ENCODE measurements at regions not wholly inside any gene's neighbourhood (a gene's known extent, or its start where the extent isn't known, plus 50 kb on each side); places are given as distances from the start of the nearest gene placed in this dataset.

DNA sequence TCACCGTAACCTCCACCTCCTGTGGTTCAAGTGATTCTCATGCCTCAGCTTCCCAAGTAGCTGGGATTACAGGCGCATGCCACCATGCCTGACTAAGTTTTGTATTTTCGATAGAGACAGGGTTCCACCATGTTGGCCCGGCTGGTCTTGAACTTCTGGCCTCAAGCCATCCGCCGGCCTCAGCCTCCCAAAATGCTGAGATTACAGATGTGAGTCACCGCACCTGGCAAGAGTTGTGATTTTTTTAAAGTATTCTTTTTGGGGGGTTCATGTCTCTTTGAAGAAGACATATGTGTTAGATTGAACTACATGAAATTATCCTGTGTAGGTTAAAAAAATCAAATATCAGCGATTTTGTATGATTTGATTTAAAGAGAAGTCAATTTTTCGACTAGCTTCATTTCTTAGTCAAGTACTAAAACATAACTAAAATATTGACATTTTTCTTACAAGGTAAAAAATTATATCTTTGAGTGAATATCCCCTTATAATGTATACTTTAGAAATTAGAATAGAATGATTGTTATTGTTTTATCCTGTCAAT, 60.3 kb upstream of the ANTXR2 start (continued):
- TF ChIP-seq, protein P1, sequence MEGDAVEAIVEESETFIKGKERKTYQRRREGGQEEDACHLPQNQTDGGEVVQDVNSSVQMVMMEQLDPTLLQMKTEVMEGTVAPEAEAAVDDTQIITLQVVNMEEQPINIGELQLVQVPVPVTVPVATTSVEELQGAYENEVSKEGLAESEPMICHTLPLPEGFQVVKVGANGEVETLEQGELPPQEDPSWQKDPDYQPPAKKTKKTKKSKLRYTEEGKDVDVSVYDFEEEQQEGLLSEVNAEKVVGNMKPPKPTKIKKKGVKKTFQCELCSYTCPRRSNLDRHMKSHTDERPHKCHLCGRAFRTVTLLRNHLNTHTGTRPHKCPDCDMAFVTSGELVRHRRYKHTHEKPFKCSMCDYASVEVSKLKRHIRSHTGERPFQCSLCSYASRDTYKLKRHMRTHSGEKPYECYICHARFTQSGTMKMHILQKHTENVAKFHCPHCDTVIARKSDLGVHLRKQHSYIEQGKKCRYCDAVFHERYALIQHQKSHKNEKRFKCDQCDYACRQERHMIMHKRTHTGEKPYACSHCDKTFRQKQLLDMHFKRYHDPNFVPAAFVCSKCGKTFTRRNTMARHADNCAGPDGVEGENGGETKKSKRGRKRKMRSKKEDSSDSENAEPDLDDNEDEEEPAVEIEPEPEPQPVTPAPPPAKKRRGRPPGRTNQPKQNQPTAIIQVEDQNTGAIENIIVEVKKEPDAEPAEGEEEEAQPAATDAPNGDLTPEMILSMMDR (IDR thresholded peaks at IDR 0.05 in 2 of 3, conservative IDR thresholded peaks at IDR 0.05 in 1 of 3; ENCODE audit: borderline replicate concordance in 1 of 3, insufficient read depth in 1 of 3, low read depth in 2 of 3, low read length in 2 of 3): no peak
- TF ChIP-seq EZH2phosphoT487 (IDR thresholded peaks at IDR 0.05; ENCODE audit: borderline replicate concordance): no peak
- no peak for TF ChIP-seq FOSL1 (IDR thresholded peaks at IDR 0.05; ENCODE audit: low read depth)
- no peak for TF ChIP-seq SIN3A (IDR thresholded peaks at IDR 0.05; ENCODE audit: low read depth)
- no peak for TF ChIP-seq RAD21 (IDR thresholded peaks at IDR 0.05; ENCODE audit: low read depth)
- no peak for TF ChIP-seq ZFX (IDR thresholded peaks at IDR 0.05)

DNA sequence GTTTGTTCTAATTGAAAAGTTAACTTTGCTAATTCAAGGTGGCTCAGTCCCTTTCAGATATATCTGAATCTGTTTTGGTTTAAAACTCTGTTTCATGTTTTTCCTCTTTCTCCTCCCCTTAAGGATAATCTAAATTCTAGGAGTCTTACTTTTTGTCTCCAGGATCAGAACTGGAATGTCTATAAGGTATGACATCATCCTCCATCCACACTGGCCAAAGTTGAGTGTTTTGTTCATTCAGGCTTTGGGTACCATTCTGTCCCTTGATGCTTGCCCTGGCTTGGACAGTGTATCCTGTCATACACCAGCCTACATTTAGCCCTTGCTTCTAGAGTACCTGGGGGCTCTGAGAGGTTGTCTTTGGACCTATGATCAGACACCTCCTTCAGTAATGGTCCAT, 56.8 kb upstream of the ANTXR2 start:
- no peak overlapping the region for H3K27ac ChIP-seq (ENCODE audit: low read depth, low read length)
- no peaks in the 10 kb centered on the region for H3K36me3 ChIP-seq (ENCODE audit: control insufficient read depth in 1 of 2, insufficient read depth in 2 of 2, low read length in 2 of 2)
- POLR2A ChIA-PET: interaction anchor here (0.7 kb wide), 1 partner anchor 434 kb away, joined by 3 read pairs; no protein-coding TSS in a partner anchor
- H3K4me2 ChIP-seq (ENCODE audit: low read length): no peak overlapping the region
- no peak for ATAC-seq
- H3K9me3 ChIP-seq (ENCODE audit: control insufficient read depth in 1 of 2, insufficient read depth in 1 of 2, low read depth in 1 of 2, low read length in 2 of 2): no peaks in the 10 kb centered on the region
- H3K4me1 ChIP-seq (ENCODE audit: control insufficient read depth in 1 of 2, insufficient read depth in 2 of 2, low read length in 2 of 2): peaks cover 26 to 55% of the 10 kb centered on the region in 2 experiments
- no peak overlapping the region for H3K4me3 ChIP-seq (replicated peaks in 1 of 2; ENCODE audit: low read depth in 1 of 2, low read length in 2 of 2)
- DNase-seq (ENCODE audit: low read depth, low spot score): no peak
- no peaks in the 10 kb centered on the region for H3K79me2 ChIP-seq (ENCODE audit: insufficient read depth, low read length)
- H4K20me1 ChIP-seq (ENCODE audit: insufficient read depth): no peaks in the 10 kb centered on the region
- H2AFZ ChIP-seq (ENCODE audit: low read depth, low read length, poor library complexity, severe bottlenecking): no peak overlapping the region
- intact Hi-C loops (cut with micrococcal nuclease): loop anchor here (5.0 kb wide), 1 partner anchor 53 kb away; no protein-coding TSS in a partner anchor
- RAD21 ChIA-PET (ENCODE audit: low non-redundant PET in 1 of 2, low total read pairs in 2 of 2, uncharacterized antibody in 2 of 2, unreplicated experiment in 2 of 2): no interaction called here
- H3K9ac ChIP-seq (ENCODE audit: low read length): no peak overlapping the region
- no peaks in the 10 kb centered on the region for H3K27me3 ChIP-seq (ENCODE audit: insufficient read depth, low read length)
- CTCF ChIA-PET: no interaction called here
- no peaks in the 10 kb centered on the region for H3K9me2 ChIP-seq (ENCODE audit: insufficient read depth)
- BruUV-seq (replicated peaks): no TSS peak
- TF ChIP-seq TCF7L2 (IDR thresholded peaks at IDR 0.05; ENCODE audit: borderline replicate concordance, extremely low read depth, insufficient read depth, insufficient read length): no peak
- TF ChIP-seq, protein P2, sequence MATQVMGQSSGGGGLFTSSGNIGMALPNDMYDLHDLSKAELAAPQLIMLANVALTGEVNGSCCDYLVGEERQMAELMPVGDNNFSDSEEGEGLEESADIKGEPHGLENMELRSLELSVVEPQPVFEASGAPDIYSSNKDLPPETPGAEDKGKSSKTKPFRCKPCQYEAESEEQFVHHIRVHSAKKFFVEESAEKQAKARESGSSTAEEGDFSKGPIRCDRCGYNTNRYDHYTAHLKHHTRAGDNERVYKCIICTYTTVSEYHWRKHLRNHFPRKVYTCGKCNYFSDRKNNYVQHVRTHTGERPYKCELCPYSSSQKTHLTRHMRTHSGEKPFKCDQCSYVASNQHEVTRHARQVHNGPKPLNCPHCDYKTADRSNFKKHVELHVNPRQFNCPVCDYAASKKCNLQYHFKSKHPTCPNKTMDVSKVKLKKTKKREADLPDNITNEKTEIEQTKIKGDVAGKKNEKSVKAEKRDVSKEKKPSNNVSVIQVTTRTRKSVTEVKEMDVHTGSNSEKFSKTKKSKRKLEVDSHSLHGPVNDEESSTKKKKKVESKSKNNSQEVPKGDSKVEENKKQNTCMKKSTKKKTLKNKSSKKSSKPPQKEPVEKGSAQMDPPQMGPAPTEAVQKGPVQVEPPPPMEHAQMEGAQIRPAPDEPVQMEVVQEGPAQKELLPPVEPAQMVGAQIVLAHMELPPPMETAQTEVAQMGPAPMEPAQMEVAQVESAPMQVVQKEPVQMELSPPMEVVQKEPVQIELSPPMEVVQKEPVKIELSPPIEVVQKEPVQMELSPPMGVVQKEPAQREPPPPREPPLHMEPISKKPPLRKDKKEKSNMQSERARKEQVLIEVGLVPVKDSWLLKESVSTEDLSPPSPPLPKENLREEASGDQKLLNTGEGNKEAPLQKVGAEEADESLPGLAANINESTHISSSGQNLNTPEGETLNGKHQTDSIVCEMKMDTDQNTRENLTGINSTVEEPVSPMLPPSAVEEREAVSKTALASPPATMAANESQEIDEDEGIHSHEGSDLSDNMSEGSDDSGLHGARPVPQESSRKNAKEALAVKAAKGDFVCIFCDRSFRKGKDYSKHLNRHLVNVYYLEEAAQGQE (IDR thresholded peaks at IDR 0.05; ENCODE audit: low read depth): no peak
- TF ChIP-seq, protein P3, sequence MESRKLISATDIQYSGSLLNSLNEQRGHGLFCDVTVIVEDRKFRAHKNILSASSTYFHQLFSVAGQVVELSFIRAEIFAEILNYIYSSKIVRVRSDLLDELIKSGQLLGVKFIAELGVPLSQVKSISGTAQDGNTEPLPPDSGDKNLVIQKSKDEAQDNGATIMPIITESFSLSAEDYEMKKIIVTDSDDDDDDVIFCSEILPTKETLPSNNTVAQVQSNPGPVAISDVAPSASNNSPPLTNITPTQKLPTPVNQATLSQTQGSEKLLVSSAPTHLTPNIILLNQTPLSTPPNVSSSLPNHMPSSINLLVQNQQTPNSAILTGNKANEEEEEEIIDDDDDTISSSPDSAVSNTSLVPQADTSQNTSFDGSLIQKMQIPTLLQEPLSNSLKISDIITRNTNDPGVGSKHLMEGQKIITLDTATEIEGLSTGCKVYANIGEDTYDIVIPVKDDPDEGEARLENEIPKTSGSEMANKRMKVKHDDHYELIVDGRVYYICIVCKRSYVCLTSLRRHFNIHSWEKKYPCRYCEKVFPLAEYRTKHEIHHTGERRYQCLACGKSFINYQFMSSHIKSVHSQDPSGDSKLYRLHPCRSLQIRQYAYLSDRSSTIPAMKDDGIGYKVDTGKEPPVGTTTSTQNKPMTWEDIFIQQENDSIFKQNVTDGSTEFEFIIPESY (IDR thresholded peaks at IDR 0.05; ENCODE audit: extremely low read depth, insufficient replicate concordance, low read length): no peak
- TF ChIP-seq EZH2 (IDR thresholded peaks at IDR 0.05): no peak
- no peak for TF ChIP-seq RAD21 (IDR thresholded peaks at IDR 0.05; ENCODE audit: low read depth)
- TF ChIP-seq CBX3 (IDR thresholded peaks at IDR 0.05; ENCODE audit: low read depth): no peak
- TF ChIP-seq POLR2A (IDR thresholded peaks at IDR 0.05; ENCODE audit: borderline replicate concordance, extremely low read depth, insufficient read depth, insufficient read length): no peak
- TF ChIP-seq CEBPB (IDR thresholded peaks at IDR 0.05; ENCODE audit: low read depth): no peak
- no peak for TF ChIP-seq ELF1 (IDR thresholded peaks at IDR 0.05; ENCODE audit: borderline replicate concordance, low read depth)
- TF ChIP-seq SP1 (IDR thresholded peaks at IDR 0.05; ENCODE audit: low read depth): no peak
- TF ChIP-seq POLR2AphosphoS5 (IDR thresholded peaks at IDR 0.05; ENCODE audit: low read depth, low read length): no peak
- no peak for TF ChIP-seq SRF (IDR thresholded peaks at IDR 0.05; ENCODE audit: low read depth)
- TF ChIP-seq ZNF274 (IDR thresholded peaks at IDR 0.05; ENCODE audit: low read depth, low read length): no peak
- TF ChIP-seq SIN3A (IDR thresholded peaks at IDR 0.05; ENCODE audit: low read depth): no peak
- TF ChIP-seq, protein P4, sequence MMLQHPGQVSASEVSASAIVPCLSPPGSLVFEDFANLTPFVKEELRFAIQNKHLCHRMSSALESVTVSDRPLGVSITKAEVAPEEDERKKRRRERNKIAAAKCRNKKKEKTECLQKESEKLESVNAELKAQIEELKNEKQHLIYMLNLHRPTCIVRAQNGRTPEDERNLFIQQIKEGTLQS (IDR thresholded peaks at IDR 0.05): no peak
